ENCODE measurements at regions not wholly inside any gene's neighbourhood (a gene's known extent, or its start where the extent isn't known, plus 50 kb on each side); places are given as distances from the start of the nearest gene placed in this dataset.

DNA sequence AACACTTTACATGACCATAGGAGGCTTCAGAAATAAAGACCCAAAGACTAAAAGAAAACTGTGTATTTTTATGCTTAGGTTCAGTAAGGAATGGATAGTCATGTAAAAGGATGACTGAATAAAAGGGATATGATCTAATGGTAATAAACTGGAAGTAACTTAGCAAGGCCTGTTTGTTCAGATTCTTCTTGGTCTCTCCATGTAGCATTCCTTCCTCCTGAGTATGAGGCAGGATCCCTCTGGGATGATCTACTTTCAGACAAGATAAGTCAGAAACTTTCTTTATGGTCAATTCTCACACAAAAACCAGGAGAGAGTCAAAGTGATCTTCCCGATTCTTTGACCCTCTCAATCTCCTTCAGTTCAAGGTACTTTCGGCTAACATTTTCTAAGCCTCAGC, 340.8 kb upstream of the DCBLD2 start:
- H3K4me3 Mint-ChIP-seq (ENCODE audit: low read depth) = no peak overlapping the region
- TF ChIP-seq, protein P1, sequence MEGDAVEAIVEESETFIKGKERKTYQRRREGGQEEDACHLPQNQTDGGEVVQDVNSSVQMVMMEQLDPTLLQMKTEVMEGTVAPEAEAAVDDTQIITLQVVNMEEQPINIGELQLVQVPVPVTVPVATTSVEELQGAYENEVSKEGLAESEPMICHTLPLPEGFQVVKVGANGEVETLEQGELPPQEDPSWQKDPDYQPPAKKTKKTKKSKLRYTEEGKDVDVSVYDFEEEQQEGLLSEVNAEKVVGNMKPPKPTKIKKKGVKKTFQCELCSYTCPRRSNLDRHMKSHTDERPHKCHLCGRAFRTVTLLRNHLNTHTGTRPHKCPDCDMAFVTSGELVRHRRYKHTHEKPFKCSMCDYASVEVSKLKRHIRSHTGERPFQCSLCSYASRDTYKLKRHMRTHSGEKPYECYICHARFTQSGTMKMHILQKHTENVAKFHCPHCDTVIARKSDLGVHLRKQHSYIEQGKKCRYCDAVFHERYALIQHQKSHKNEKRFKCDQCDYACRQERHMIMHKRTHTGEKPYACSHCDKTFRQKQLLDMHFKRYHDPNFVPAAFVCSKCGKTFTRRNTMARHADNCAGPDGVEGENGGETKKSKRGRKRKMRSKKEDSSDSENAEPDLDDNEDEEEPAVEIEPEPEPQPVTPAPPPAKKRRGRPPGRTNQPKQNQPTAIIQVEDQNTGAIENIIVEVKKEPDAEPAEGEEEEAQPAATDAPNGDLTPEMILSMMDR (IDR thresholded peaks at IDR 0.05; ENCODE audit: unreplicated experiment) = no peak
- H3K9me3 Mint-ChIP-seq (ENCODE audit: low read depth) = peaks cover 4% of the 10 kb centered on the region
- no peaks in the 10 kb centered on the region for H3K36me3 Mint-ChIP-seq (ENCODE audit: insufficient read depth)
- no peaks in the 10 kb centered on the region for H3K27me3 Mint-ChIP-seq
- H3K27ac Mint-ChIP-seq = no peak overlapping the region
- no peak for DNase-seq (ENCODE audit: low spot score, unreplicated experiment)
- peaks cover 4% of the 10 kb centered on the region for H3K4me1 Mint-ChIP-seq (ENCODE audit: low read depth)

DNA sequence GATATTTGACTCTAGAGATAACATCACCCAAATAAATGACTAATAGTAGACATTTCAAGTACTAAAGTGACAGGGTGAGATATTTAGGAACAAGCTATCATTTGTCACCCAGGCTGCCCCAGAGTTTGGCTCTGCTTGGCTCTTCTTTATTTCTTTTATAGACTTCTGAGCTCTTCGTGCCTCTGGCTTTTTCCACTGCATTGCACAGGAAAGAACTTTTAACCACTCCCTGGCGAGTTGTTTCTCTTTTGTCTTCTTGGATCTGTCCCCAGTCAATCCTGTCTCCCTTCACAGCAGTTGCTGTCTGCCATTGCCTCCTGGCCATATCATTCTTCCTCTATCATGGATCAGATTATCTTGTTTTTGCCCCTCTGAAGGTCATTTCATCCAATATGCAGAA, 339.2 kb upstream of the DCBLD2 start:
- H3K36me3 Mint-ChIP-seq (ENCODE audit: insufficient read depth) = no peaks in the 10 kb centered on the region
- no peaks in the 10 kb centered on the region for H3K27me3 Mint-ChIP-seq
- peaks cover 4% of the 10 kb centered on the region for H3K9me3 Mint-ChIP-seq (ENCODE audit: low read depth)
- H3K4me3 Mint-ChIP-seq (ENCODE audit: low read depth) = no peak overlapping the region
- no peaks in the 10 kb centered on the region for H3K4me1 Mint-ChIP-seq (ENCODE audit: low read depth)
- no peak for DNase-seq (ENCODE audit: low spot score, unreplicated experiment)
- TF ChIP-seq, protein P1 (IDR thresholded peaks at IDR 0.05; ENCODE audit: unreplicated experiment) = no peak
- no peak overlapping the region for H3K27ac Mint-ChIP-seq

DNA sequence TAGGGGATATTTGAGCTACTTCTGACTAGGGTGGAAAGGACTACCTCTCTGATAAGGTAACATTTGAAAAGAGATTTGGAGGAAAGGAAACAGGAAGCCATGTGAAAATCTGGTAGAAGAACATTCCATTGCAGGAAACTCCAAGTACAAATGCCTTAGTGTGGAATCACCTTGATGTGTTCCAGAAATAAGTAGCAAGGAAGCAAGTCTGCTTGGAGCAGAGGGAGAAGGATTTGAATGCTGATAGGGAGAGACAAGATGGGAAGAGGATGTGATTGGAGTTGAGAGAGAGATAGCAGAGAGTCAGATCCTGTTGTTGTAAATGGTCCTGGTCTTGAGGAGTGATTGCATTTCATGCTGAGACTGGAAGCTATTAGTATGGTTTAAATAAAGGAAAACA, 335.1 kb upstream of the DCBLD2 start:
- Mint-ChIP-seq H3K9me3 (ENCODE audit: low read depth) (no peaks in the 10 kb centered on the region), H3K4me3 (ENCODE audit: low read depth) (no peak overlapping the region), H3K27me3 (no peaks in the 10 kb centered on the region), H3K4me1 (ENCODE audit: low read depth) (no peaks in the 10 kb centered on the region), H3K27ac (no peak overlapping the region), H3K36me3 (ENCODE audit: insufficient read depth) (no peaks in the 10 kb centered on the region)
- no peak for DNase-seq (ENCODE audit: low spot score, unreplicated experiment)
- TF ChIP-seq, protein P1 (IDR thresholded peaks at IDR 0.05; ENCODE audit: unreplicated experiment) = no peak

DNA sequence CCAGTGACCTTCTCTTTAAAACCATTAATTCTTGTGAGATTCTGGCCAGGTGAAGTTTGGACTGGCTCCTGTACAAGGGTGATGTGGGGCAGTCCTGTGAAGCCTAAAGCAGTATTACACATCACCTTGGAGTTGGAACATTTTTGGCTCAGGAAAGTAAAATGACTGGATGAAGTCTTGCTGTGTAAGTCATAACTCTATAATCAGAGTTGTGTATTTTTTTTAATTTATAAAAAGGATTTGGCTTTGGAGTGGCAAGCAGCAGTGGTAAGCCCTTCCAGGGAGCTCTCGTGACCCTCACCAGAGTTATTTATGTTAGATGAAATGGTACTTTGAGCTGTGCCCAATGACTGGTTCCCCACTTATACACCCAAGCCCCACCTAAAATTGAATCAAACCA, 331.2 kb upstream of the DCBLD2 start:
- no peaks in the 10 kb centered on the region for H3K27me3 Mint-ChIP-seq
- H3K27ac Mint-ChIP-seq = no peak overlapping the region
- TF ChIP-seq, protein P1 (IDR thresholded peaks at IDR 0.05; ENCODE audit: unreplicated experiment) = no peak
- H3K9me3 Mint-ChIP-seq (ENCODE audit: low read depth) = no peaks in the 10 kb centered on the region
- H3K4me3 Mint-ChIP-seq (ENCODE audit: low read depth) = no peak overlapping the region
- DNase-seq (ENCODE audit: low spot score, unreplicated experiment) = no peak
- no peaks in the 10 kb centered on the region for H3K4me1 Mint-ChIP-seq (ENCODE audit: low read depth)
- H3K36me3 Mint-ChIP-seq (ENCODE audit: insufficient read depth) = no peaks in the 10 kb centered on the region

DNA sequence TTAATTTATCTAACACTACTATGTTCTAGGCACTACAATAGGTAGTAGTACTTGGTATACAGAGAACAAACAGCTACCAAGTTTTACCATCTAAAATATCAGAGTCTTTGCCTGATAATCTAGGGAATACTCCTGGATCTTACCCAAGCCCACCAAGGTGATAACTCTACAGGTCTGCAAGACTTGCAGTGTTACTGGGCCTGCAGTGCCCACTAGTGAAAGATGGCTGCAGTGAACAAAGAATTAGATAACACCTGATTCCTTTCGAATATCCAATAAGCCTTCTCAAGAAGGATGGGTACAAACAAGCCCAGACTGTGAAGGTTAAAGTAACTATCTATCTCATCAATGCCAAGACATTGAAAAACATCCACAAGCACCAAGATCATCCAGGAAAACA, 317.0 kb upstream of the DCBLD2 start:
- H3K27me3 Mint-ChIP-seq = no peaks in the 10 kb centered on the region
- no peaks in the 10 kb centered on the region for H3K9me3 Mint-ChIP-seq (ENCODE audit: low read depth)
- H3K36me3 Mint-ChIP-seq (ENCODE audit: insufficient read depth) = no peaks in the 10 kb centered on the region
- TF ChIP-seq, protein P1 (IDR thresholded peaks at IDR 0.05; ENCODE audit: unreplicated experiment) = no peak
- no peaks in the 10 kb centered on the region for H3K4me1 Mint-ChIP-seq (ENCODE audit: low read depth)
- DNase-seq (ENCODE audit: low spot score, unreplicated experiment) = no peak
- H3K4me3 Mint-ChIP-seq (ENCODE audit: low read depth) = no peak overlapping the region
- no peak overlapping the region for H3K27ac Mint-ChIP-seq

Data from progenitor cell of endocrine pancreas (in vitro differentiated cells).